Activated CD8-positive, alpha-beta memory T cell treated with anti-CD3 and anti-CD28 coated beads for 24 hours (primary cell): ENCODE measurements at regions not wholly inside any gene's neighbourhood (a gene's known extent, or its start where the extent isn't known, plus 50 kb on each side); places are given as distances from the start of the nearest gene placed in this dataset.
"Not testable (repeated sequence)": the region's sequence is repeated elsewhere in the genome, so short reads cannot be mapped to it uniquely, and the experiment has no call there.

Source experiments
- DNase-seq: peaks from one replicate; pipeline ENCODE4 v3.0.0-alpha.2; 2020

- no peak for DNase-seq
Measured at GRCh38 chr7:136166521-136166920, 189.4 kb upstream of the MTPN start.

GRCh38 chr7:136163340-136163801 lies 186.2 kb upstream of the MTPN start:
- no peak for DNase-seq

- DNase-seq = no peak
Measured at GRCh38 chr7:136150311-136150710, 173.2 kb upstream of the MTPN start.

DNA sequence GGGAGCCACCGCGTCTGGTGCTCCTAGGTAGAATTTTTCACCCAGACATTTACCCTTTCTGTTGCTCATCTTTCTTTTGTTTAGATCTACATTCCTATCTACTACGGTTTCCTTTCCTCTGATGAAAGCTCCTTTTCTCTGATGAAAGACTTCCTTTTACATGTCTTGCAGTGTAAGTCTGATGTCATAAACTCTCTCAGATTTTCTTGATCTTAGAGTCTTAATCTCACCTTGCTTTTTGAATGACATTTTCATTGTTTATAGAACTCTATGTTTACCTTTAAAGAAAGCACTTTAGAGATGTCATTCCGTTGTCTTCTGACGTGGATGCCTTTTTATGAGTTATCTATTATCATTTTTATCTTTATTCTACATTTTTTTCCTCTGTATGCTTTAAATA lies 171.8 kb upstream of the MTPN start:
- no peak for DNase-seq

DNA sequence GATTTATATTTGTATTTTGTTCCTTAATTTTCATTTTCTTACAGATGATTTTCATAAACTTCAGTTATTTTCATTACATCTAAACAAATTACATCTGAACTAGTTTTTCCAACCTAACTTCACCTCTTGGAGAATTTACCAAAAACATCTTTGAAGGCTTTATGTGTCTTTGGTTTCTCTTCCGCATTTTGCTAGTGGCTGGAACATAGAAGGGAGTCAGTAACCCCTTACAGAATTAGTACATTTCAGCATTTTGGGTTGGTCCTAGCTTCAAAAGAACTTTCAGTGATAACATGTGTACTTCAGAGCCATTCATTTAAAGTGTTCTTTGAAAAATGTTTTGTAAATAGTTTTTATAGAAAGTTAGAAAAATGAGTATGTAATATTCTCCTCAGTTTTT lies 169.8 kb upstream of the MTPN start:
- no peak for DNase-seq

DNA sequence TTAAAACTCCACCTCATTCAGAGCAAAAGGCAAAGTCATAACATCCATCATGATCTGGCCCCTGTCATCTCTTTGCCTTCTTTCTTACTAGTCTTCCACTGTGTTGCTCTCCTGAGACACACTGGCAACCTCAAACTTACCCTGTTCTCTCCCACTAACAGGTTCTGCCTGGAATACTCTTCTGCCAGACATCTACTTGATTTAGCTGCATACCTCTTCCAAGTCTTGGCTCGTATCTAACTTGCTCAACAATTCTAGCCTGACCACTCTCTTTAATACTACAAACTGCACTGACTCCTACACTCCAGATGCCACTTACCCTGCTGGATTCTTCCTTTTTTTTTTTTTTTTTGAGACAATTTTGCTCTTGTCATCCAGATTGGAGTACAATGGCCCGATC lies 167.0 kb upstream of the MTPN start:
- no peak for DNase-seq

DNA sequence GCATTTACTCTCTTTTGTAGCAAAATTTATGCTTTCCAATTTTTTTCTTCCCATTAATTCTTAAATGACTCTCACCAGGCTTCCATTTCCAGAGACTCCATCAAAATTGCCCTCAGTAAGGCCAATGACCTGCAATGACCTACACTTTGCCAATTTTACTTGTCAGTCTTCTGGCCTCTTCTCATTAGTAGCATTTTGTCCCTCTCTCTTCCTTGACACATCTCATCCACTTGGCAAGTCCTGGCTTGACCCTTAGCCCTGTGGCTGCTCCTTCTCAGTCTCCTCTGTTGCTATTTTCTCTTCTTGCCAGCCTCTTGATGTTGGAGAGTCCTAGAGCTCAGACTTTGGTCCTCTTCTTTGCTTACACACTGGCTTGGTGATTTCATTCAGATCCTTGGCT lies 166.1 kb upstream of the MTPN start:
- no peak for DNase-seq

GRCh38 chr7:136142583-136142982 lies 165.4 kb upstream of the MTPN start:
- DNase-seq = no peak

DNA sequence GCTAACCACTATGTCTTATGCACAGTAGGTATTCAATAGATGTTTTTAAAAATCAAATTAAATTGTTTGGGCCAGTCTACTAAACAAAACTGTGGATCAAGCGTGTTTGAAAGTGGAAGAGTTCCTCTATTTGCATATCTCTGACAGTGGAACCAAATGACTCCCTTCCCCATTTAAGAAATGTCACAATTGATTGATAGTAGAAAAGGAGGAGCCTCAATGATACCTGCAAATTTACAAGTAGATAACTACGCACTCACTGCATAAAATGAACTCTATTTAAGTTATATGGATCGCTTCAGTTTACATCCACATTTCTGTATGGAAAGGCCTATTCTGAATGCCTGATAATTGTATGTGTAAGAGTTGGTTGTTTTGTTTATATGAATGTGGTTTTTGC lies 163.3 kb upstream of the MTPN start:
- no peak for DNase-seq

- no peak for DNase-seq
Measured at GRCh38 chr7:136139417-136139816, 162.3 kb upstream of the MTPN start.

DNA sequence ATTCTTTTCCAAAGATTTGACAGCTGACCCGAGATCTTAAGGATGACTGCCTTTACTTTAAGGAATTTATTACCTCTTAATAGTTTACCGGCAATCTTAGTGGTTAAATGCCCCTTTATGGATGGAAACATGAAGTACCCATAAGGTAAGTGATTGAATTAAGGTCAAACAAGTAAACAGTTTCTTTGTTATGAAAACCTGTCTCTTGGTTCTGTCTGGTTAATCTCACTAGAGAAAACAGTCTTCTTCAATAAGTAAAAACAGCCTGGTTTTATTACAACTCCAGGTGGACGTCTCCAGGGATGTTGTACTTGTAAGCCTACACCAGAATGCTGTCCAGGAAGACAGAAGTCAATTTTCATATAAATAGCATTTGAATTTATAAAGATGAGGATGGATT lies 161.8 kb upstream of the MTPN start:
- DNase-seq = no peak

DNA sequence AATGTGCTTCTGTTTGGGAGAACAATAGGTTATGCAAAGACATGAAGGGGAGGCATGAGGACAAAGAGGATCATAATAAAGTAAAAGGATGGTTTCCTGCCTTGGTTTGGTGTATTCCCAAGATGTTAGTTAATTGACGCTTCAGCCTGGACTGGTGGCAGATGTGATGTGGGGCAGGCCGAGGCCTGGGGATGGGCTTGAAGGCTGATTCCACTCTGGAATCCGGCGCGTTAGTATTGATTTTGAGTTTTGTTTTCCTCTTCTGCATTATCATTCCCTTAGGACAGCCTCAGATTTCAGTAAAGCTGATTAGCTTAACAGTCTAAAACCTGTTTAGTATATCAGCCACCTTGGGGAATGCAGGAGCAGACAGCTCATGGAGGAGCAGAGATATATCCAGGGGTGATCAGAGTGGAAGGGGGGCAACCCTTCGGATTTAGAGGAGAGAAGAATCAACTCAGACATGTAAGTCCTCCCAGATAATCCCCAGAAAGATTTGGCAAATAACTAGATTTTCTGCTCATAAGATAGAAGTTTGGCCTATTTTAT lies 159.8 kb upstream of the MTPN start:
- DNase-seq = no peak

DNA sequence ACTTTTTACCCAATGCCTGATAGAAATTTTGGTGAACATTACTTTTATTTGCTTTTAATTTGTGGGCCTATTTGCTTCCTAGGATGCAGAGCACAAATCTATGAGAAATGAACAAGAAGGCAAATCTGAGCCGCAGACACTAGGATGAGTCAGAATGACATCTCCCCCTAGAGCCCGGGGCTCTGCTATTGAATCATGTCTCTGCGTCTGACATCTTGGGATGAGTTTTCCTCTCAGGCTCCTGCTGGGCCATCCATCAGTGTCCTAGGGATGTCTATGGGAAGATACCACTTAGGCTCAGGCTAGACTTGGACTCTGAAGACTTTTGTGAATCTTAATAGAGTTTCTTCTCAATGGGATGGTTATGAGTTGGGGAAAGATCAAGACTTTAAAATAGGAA lies 157.3 kb upstream of the MTPN start:
- DNase-seq = no peak

DNA sequence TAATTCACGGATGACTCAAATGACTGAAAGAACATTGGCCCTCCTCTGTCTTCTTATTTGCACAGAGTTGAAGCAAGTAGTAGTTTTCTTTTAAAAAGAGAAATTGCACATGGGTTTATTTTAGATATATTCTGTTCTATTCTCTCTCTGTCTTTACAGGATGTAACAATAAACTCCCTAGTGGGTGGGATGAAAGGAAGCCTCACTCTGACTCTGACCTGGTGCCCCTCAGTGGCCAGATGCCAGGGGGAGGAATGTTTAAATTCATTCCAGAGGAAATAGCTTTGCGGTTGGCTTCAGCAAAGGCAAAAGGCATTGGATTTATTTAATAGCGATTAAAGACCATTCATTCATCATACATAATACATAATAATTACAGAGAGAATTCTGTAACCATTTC lies 156.4 kb upstream of the MTPN start:
- no peak for DNase-seq

DNA sequence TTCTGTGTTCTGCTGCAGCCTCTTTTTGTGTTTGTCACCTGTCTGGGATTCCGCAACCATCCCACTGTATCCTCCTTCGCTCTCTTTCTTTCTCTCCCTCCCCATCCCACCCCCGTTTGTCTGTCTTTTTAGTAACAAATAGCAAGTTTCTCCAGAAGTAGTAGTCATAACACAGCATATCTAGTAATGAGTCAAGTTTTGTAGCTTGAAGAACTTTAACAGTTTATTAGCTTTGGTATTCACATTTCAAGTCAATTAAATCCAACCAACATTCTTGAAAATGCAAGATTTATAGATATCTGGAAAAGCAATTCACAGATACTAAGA lies 154.1 kb upstream of the MTPN start:
- DNase-seq = no peak

DNA sequence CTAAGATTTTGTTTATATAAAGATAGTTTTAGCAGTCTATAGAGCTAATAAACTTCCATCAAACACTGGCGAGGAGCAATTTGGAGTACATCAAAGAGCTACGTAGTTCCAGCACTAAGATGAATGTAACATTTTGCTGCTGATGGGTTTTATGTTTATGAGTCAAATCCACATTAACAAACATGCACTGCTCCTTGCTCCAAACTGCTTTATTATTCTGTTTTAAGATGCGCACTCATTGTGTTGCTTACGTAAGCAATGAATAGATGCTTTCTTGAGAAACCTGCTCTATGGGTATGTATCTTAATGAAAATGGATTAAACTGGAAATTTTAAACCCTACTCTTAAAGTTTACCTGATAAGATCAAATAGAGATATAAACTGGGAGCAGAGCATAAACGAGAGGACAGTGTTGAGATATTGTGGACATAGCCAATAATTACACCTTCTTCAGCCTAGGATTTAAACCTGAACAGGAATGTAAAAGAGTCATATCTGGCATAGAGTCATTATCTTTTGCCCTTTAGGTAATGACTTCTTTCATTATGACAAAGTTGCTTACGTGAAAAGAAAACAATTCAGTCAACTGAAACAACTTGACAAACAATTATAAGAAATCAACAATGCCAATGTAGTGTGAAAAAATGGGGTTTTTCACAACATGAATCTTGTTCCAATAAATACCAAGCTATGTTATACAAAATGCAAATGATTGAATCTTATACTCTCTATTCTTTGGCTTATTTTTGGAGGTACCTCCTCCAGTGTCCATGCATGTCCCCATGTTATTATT lies 153.5 kb upstream of the MTPN start:
- no peak for DNase-seq

DNA sequence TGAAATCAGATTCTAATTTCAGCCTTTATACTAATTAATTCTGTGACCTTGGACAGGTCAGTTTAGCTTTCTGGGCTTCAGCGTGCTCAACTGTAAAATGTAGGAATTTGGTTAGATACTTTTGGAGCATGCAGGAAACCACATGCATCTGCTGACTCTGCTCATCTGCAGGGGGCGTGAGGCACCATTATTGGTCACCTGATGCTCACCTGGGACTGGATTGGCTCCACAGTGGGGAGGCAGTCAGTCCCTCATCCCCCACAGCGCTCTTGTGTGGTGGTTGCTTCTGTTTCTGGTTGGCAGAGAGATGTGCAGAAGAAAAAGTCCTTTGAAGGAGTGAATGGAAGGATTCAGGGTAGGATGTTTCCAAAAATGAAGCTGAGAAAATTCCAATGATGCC lies 150.9 kb upstream of the MTPN start:
- DNase-seq = no peak

GRCh38 chr7:136123352-136123751 lies 146.2 kb upstream of the MTPN start:
- DNase-seq = no peak

DNA sequence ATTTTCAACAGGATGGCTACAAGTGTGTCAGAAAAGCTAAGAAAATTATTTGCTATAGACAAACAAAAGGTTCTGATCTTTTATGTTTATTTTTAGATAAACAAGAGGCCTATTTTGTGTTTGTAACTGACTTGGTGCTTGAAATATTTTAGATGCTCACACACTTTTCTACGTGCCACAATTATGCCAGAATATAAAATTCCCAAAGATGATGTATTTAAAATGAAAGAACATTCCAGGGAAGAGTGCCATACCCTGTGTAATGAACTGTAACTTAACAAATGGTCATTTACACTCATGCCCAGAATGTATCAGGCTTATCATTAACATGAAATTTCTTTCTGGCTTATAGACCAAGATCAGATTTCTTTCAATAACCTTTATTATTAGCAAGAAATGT lies 144.9 kb upstream of the MTPN start:
- DNase-seq = no peak

GRCh38 chr7:136117539-136117938 lies 140.4 kb upstream of the MTPN start:
- DNase-seq = no peak

DNA sequence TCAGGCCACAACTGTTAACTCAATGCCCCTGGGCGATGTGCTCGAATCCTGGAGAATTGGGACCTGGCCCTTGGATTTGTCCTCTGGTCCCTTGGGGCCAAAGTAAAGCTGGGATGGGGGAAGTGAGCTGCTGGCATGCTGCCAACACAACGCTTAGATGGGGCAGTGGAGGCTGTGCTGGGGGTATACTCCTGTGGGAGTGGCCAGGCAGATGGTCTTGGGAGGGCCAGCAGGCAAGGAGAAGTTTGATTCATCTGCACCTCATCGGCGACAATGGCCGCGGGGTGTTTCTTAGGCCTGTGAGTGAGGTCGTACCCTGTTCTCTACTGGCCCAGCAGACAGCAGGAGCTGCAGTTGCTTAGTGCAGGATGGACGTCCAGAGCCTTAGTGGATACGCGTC lies 139.0 kb upstream of the MTPN start:
- no peak for DNase-seq

DNA sequence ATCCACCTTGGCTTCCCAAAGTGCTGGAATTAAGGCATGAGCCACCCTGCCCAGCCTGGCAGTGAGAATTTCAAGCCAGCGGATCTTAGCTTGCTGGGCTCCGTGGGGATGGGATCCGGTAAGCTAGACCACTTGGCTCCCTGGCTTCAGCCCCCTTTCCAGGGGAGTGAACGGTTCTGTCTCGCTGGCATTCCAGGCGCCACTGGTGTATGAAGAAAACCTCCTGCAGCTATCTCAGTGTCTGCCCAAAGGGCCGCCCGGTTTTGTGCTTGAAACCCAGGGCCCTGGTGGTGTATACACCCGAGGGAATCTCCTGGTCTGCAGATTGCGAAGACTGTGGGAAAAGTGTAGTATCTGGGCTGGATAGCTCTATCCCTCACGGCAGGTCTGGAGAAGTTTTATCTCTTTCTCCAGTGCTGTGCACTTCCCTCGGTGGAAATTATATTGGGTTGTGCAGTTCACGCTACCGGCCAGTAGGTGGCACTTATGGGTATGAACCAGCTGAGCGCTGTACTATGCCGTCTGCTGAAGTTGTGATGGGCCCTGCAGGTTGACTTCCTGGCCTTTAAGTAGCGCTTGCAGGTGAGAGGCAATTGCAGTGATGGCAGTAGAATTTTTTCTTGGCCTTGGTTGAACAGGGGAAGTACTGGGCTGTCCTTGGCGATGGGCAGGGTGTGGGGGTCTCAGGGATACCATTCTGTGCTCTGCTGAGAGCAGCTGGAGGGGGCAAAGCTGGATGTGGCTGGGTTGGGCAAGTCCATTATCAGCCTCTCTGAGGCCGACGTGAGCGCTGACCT lies 138.0 kb upstream of the MTPN start:
- DNase-seq = peak; percentile 74

DNA sequence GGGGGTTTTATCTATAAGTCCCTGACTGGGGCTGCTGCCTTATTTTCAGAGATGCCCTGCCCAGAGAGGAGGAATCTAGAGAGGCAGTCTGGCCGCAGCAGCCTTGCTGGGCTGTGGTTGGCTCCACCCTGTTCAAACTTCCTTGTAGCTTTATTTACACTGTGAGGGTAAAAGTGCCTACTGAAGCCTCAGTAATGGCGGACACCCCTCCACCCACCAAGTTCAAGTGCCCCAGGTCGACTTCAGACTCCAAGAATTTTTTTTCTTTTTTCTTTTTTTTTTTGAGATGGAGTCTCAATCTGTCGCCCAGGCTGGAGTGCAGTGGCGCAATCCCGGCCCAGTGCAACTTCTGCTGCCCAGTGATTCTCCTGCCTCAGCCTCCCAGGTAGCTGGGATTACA lies 137.3 kb upstream of the MTPN start:
- DNase-seq = not testable (repeated sequence)

GRCh38 chr7:136109037-136109436 lies 131.9 kb upstream of the MTPN start:
- DNase-seq = not testable (repeated sequence)
